H9 (cell line): ENCODE measurements at regions not wholly inside any gene's neighbourhood (a gene's known extent, or its start where the extent isn't known, plus 50 kb on each side); places are given as distances from the start of the nearest gene placed in this dataset.

Source experiments
- DNase-seq: peaks from one replicate; pipeline ENCODE4 v3.0.0-alpha.2; 2017
- H2AFZ ChIP-seq: one replicate; pipeline ENCODE4 v1.6.1; 2013; ENCODE audit warnings: mild to moderate bottlenecking, low read length, control low read depth, moderate library complexity
- H2AK5ac ChIP-seq: 2 replicates; pipeline ENCODE4 v1.6.1; 2013; ENCODE audit warnings: low read length, control low read depth, mixed read lengths; ENCODE audit not compliant: insufficient read length
- H2BK120ac ChIP-seq: one replicate; pipeline ENCODE4 v1.6.1; 2013; ENCODE audit warnings: low read depth, mild to moderate bottlenecking, low read length, control low read depth, inconsistent platforms; ENCODE audit not compliant: poor library complexity, severe bottlenecking
- H2BK12ac ChIP-seq: 2 replicates; pipeline ENCODE4 v1.6.1; 2013; ENCODE audit warnings: low read length, control low read depth, mixed read lengths, low read depth; ENCODE audit not compliant: insufficient read length
- H2BK15ac ChIP-seq: 2 replicates; pipeline ENCODE4 v1.6.1; 2013; ENCODE audit warnings: low read depth, low read length, control low read depth
- H2BK20ac ChIP-seq: one replicate; pipeline ENCODE4 v1.6.1; 2013; ENCODE audit warnings: low read depth, mild to moderate bottlenecking, low read length, control low read depth, inconsistent platforms; ENCODE audit not compliant: poor library complexity, severe bottlenecking
- H2BK5ac ChIP-seq: 2 replicates; pipeline ENCODE4 v1.6.1; 2013; ENCODE audit warnings: low read length, control low read depth, mixed read lengths; ENCODE audit not compliant: insufficient read length
- H3K14ac ChIP-seq: 2 replicates; pipeline ENCODE4 v1.6.1; 2013; ENCODE audit warnings: low read length, control low read depth; ENCODE audit not compliant: insufficient read depth
- H3K18ac ChIP-seq: 2 replicates; pipeline ENCODE4 v1.6.1; 2013; ENCODE audit warnings: low read depth, mild to moderate bottlenecking, mixed read lengths, low read length, control low read depth; ENCODE audit not compliant: insufficient read length
- H3K23ac ChIP-seq: 2 replicates; pipeline ENCODE4 v1.6.1; 2013; ENCODE audit warnings: low read length, control low read depth, mixed read lengths, low read depth; ENCODE audit not compliant: insufficient read length
- H3K23me2 ChIP-seq: 2 replicates; pipeline ENCODE4 v1.6.1; 2013; ENCODE audit warnings: low read depth, mild to moderate bottlenecking, mixed read lengths, low read length, control low read depth; ENCODE audit not compliant: insufficient read length, poor library complexity, severe bottlenecking
- H3K27ac ChIP-seq: 2 replicates; pipeline ENCODE4 v1.5.1; 2013; ENCODE audit warnings: low read length, control low read depth, mixed read lengths, low read depth; ENCODE audit not compliant: insufficient read length
- H3K27me3 ChIP-seq: 2 replicates; pipeline ENCODE4 v1.6.1; 2013; ENCODE audit warnings: low read length, control low read depth, inconsistent platforms; ENCODE audit not compliant: insufficient read depth
- H3K4ac ChIP-seq: 2 replicates; pipeline ENCODE4 v1.6.1; 2013; ENCODE audit warnings: low read depth, mild to moderate bottlenecking, control low read depth, inconsistent platforms, low read length, moderate library complexity
- H3K4me1 ChIP-seq: 2 replicates; pipeline ENCODE4 v1.6.1; 2013; ENCODE audit warnings: low read length, control low read depth, inconsistent platforms; ENCODE audit not compliant: insufficient read depth
- H3K4me2 ChIP-seq: 2 replicates; pipeline ENCODE4 v1.6.1; 2013; ENCODE audit warnings: low read length, control low read depth, mixed read lengths; ENCODE audit not compliant: insufficient read length, insufficient read depth
- H3K56ac ChIP-seq: 2 replicates; pipeline ENCODE4 v1.6.1; 2013; ENCODE audit warnings: low read depth, mild to moderate bottlenecking, mixed read lengths, low read length, control low read depth; ENCODE audit not compliant: insufficient read length
- H3K79me1 ChIP-seq: 2 replicates; pipeline ENCODE4 v1.6.1; 2013; ENCODE audit warnings: low read depth, mild to moderate bottlenecking, moderate library complexity, low read length, control low read depth, inconsistent platforms; ENCODE audit not compliant: insufficient read depth, poor library complexity, severe bottlenecking
- H3K79me2 ChIP-seq: 2 replicates; pipeline ENCODE4 v1.6.1; 2013; ENCODE audit warnings: low read length, control low read depth, inconsistent platforms; ENCODE audit not compliant: insufficient read depth
- H3K9ac ChIP-seq: 2 replicates; pipeline ENCODE4 v1.6.1; 2013; ENCODE audit warnings: low read length, control low read depth, mixed read lengths; ENCODE audit not compliant: insufficient read length; ENCODE audit errors: extremely low read depth
- H3K9me3 ChIP-seq: one replicate; pipeline ENCODE4 v1.6.1; 2013; ENCODE audit warnings: low read depth, low read length, inconsistent platforms; ENCODE audit not compliant: control insufficient read depth
- H3T11ph ChIP-seq: one replicate; pipeline ENCODE4 v1.6.1; 2013; ENCODE audit warnings: mild to moderate bottlenecking, low read length, control low read depth, inconsistent platforms
- H4K20me1 ChIP-seq: one replicate; pipeline ENCODE4 v1.6.1; 2013; ENCODE audit not compliant: control insufficient read depth, insufficient read length, insufficient read depth
- H4K5ac ChIP-seq: 2 replicates; pipeline ENCODE4 v1.6.1; 2013; ENCODE audit warnings: low read depth, mild to moderate bottlenecking, mixed read lengths, low read length, control low read depth; ENCODE audit not compliant: insufficient read length
- H4K8ac ChIP-seq: replicated peaks from 2 replicates; pipeline ENCODE4 v1.6.1; 2013; ENCODE audit warnings: low read length, control low read depth, mixed read lengths, low read depth; ENCODE audit not compliant: insufficient read length
- H4K91ac ChIP-seq: 2 replicates; pipeline ENCODE4 v1.6.1; 2013; ENCODE audit warnings: low read depth, mild to moderate bottlenecking, moderate library complexity, mixed read lengths, low read length, control low read depth; ENCODE audit not compliant: insufficient read length
- H3K27ac Mint-ChIP-seq, 3 experiments: 2 replicates in 2 of 3; 3 replicates in 1 of 3; pipeline ENCODE4 v1.8.0; 2020 to 2021; ENCODE audit warnings: mixed read lengths in 3 of 3, mild to moderate bottlenecking in 1 of 3, moderate library complexity in 1 of 3
- H3K27me3 Mint-ChIP-seq: 2 replicates; pipeline ENCODE4 v1.8.0; 2021; ENCODE audit warnings: low read depth, mild to moderate bottlenecking, moderate library complexity, mixed read lengths
- H3K36me3 Mint-ChIP-seq, 3 experiments: 2 replicates in 2 of 3; 3 replicates in 1 of 3; pipeline ENCODE4 v1.8.0; 2020 to 2021; ENCODE audit warnings: low read depth in 3 of 3, mixed read lengths in 3 of 3; ENCODE audit not compliant: insufficient read depth in 1 of 3
- H3K4me1 Mint-ChIP-seq, 2 experiments: 2 replicates each; pipeline ENCODE4 v1.8.0; 2020; ENCODE audit warnings: mixed read lengths in 2 of 2
- H3K4me3 Mint-ChIP-seq, 2 experiments: 2 replicates in 1 of 2; 3 replicates in 1 of 2; pipeline ENCODE4 v1.8.0; 2020 to 2021; ENCODE audit warnings: mild to moderate bottlenecking in 2 of 2, mixed read lengths in 2 of 2, moderate library complexity in 1 of 2
- H3K9me3 Mint-ChIP-seq, 2 experiments: 2 replicates in 1 of 2; 3 replicates in 1 of 2; pipeline ENCODE4 v1.8.0; 2020; ENCODE audit warnings: mild to moderate bottlenecking in 2 of 2, mixed read lengths in 2 of 2, moderate library complexity in 1 of 2
- CTCF ChIP-seq: fragments of 200-600 bp; sonication (generic); conservative IDR thresholded peaks from 3 replicates; pipeline ENCODE4 v1.8.0; 2021; ENCODE audit warnings: antibody characterized with exemption, mild to moderate bottlenecking
- WGBS: extraction: QIAGEN DNeasy Blood & Tissue Kit; methylation state at CpG from one replicate; pipeline ENCODE4 v1.1.7; 2013; ENCODE audit warnings: missing lambda C conversion rate, low lambda C conversion rate, mixed read lengths; ENCODE audit not compliant: insufficient read length; ENCODE audit errors: extremely low coverage; 5-methylcytosine and 5-hydroxymethylcytosine counted together

GRCh38 chr1:222890716-222891115 is 75.9 kb downstream of the DISP1 start:
- Histone ChIP-seq H4K5ac (no peak overlapping the region), H3K23me2 (no peaks in the 10 kb centered on the region), H3K4ac (no peak overlapping the region), H2BK12ac (no peak overlapping the region), H2BK15ac (no peak overlapping the region), H4K20me1 (no peaks in the 10 kb centered on the region), H3K79me1 (no peaks in the 10 kb centered on the region), H4K91ac (no peak overlapping the region), H2AFZ (no peak overlapping the region), H3K56ac (no peak overlapping the region), H3K4me2 (no peak overlapping the region), H3K14ac (no peak overlapping the region), H2BK5ac (no peak overlapping the region), H4K8ac (no peak overlapping the region), H3K27me3 (no peaks in the 10 kb centered on the region), H2BK20ac (no peak overlapping the region), H2AK5ac (no peak overlapping the region), H3K27ac (no peak overlapping the region), H3K79me2 (no peaks in the 10 kb centered on the region; the same call in 1 of the 2 replicates), H3T11ph (no peak overlapping the region), H3K9ac (no peak overlapping the region), H3K9me3 (no peaks in the 10 kb centered on the region), H3K18ac (no peak overlapping the region), H3K23ac (no peak overlapping the region), H2BK120ac (no peak overlapping the region), H3K4me1 (no peaks in the 10 kb centered on the region)
- DNase-seq = no peak
- no peak for TF ChIP-seq CTCF
- Mint-ChIP-seq H3K27ac (no peak overlapping the region), H3K4me3 (no peak overlapping the region), H3K36me3 (peaks cover 3 to 9% (median 8%) of the 10 kb centered on the region in 3 experiments; a peak in 6 of 7 replicates), H3K27me3 (no peaks in the 10 kb centered on the region), H3K9me3 (peaks cover 3 to 6% of the 10 kb centered on the region in 2 experiments; a peak in 3 of 5 replicates), H3K4me1 (no peaks in the 10 kb centered on the region)
- WGBS = no CpG with 5 or more reads among the region's 2 CpGs
